Loucy (cell line): ENCODE measurements at regions not wholly inside any gene's neighbourhood (a gene's known extent, or its start where the extent isn't known, plus 50 kb on each side); places are given as distances from the start of the nearest gene placed in this dataset.

ENCODE experiments used
- H2AFZ ChIP-seq: fragments of 200-600 bp; sonication (generic); 2 replicates; pipeline ENCODE4 v1.6.0; 2016; ENCODE audit warnings: antibody characterized with exemption, mild to moderate bottlenecking, low read length, moderate library complexity
- H3F3A ChIP-seq: fragments of 200-600 bp; 2 replicates; pipeline ENCODE4 v1.6.0; 2016; ENCODE audit warnings: antibody characterized with exemption, low read depth, mild to moderate bottlenecking
- H3K27me3 ChIP-seq: fragments of 200-600 bp; sonication (generic); 2 replicates; pipeline ENCODE4 v1.6.1; 2014; ENCODE audit warnings: low read length, mild to moderate bottlenecking; ENCODE audit not compliant: insufficient read depth, poor library complexity, severe bottlenecking
- H3K36me3 ChIP-seq: fragments of 200-600 bp; sonication (generic); 2 replicates; pipeline ENCODE4 v1.6.1; 2016; ENCODE audit warnings: low read length; ENCODE audit not compliant: insufficient read depth
- H3K4me1 ChIP-seq: fragments of 200-600 bp; sonication (generic); 2 replicates; pipeline ENCODE4 v1.5.1; 2014; ENCODE audit warnings: low read length, mild to moderate bottlenecking; ENCODE audit not compliant: insufficient read depth, poor library complexity, severe bottlenecking
- H3K4me2 ChIP-seq: fragments of 200-600 bp; sonication (generic); 2 replicates; pipeline ENCODE4 v1.6.0; 2014; ENCODE audit warnings: antibody characterized with exemption, low read length, low read depth, mild to moderate bottlenecking; ENCODE audit not compliant: poor library complexity, severe bottlenecking
- H3K4me3 ChIP-seq: fragments of 200-600 bp; sonication (generic); 2 replicates; pipeline ENCODE4 v1.5.1; 2014; ENCODE audit warnings: low read length, mild to moderate bottlenecking, mixed read lengths; ENCODE audit not compliant: poor library complexity, severe bottlenecking
- H3K79me2 ChIP-seq: fragments of 200-600 bp; sonication (generic); 2 replicates; pipeline ENCODE4 v1.6.1; 2014; ENCODE audit warnings: low read length; ENCODE audit not compliant: insufficient read depth
- H3K9ac ChIP-seq: fragments of 200-600 bp; sonication (generic); 2 replicates; pipeline ENCODE4 v1.6.0; 2014; ENCODE audit warnings: mild to moderate bottlenecking, low read depth, low read length, moderate library complexity; ENCODE audit not compliant: poor library complexity, severe bottlenecking
- H3K9me2 ChIP-seq: fragments of 200-600 bp; sonication (generic); replicated peaks from 2 replicates; pipeline ENCODE4 v1.6.1; 2016; ENCODE audit warnings: low read depth, low read length, mixed read lengths
- H3K9me3 ChIP-seq: fragments of 200-600 bp; sonication (generic); 2 replicates; pipeline ENCODE4 v1.6.1; 2014; ENCODE audit warnings: mild to moderate bottlenecking, antibody characterized with exemption, low read length, low read depth; ENCODE audit not compliant: insufficient read depth
- H4K20me1 ChIP-seq: fragments of 200-600 bp; sonication (generic); 2 replicates; pipeline ENCODE4 v1.6.0; 2014; ENCODE audit warnings: antibody characterized with exemption, low read length, mild to moderate bottlenecking; ENCODE audit not compliant: insufficient read depth, poor library complexity, severe bottlenecking
- CTCF ChIP-seq: fragments of 200-600 bp; sonication (generic); conservative IDR thresholded peaks from 2 replicates; pipeline ENCODE4 v1.5.1; 2014; ENCODE audit warnings: mild to moderate bottlenecking, antibody characterized with exemption, low read length
- EZH2phosphoT487 ChIP-seq: fragments of 200-600 bp; IDR thresholded peaks from 2 replicates; pipeline ENCODE4 v1.6.1; 2018; ENCODE audit warnings: antibody characterized with exemption, mild to moderate bottlenecking, moderate library complexity, borderline replicate concordance

DNA sequence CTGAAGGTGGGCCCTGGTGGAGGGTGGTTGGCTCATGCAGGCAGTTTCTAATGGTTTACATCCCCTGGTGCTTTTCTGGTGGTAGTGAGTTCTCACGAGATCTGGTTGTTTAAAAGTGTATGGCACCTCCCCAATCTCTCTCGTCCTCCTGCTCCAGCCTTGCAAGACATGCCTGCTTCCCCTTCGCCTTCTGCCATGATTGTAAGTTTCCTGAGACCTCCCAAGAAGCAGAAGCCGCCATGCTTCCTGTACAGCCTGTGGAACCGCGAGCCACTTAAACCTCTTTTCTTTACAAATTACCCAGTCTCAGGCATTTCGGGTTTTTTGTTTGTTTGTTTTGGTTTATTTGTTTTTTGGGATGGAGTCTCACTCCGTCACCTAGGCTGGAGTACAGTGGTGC, 173.2 kb downstream of the MN1 start:
- Histone ChIP-seq H3K4me2 (no peak overlapping the region), H3K79me2 (no peaks in the 10 kb centered on the region), H2AFZ (no peak overlapping the region), H3K9me3 (no peaks in the 10 kb centered on the region), H3K9me2 (no peaks in the 10 kb centered on the region), H3K4me1 (no peaks in the 10 kb centered on the region), H3K36me3 (no peaks in the 10 kb centered on the region), H3K27me3 (no peaks in the 10 kb centered on the region), H3F3A (no peaks in the 10 kb centered on the region), H3K4me3 (no peak overlapping the region), H3K9ac (no peak overlapping the region), H4K20me1 (no peaks in the 10 kb centered on the region)
- TF ChIP-seq CTCF (no peak), EZH2phosphoT487 (no peak)

- H3K9ac ChIP-seq: no peak overlapping the region
- H3K36me3 ChIP-seq: no peaks in the 10 kb centered on the region
- H4K20me1 ChIP-seq: no peaks in the 10 kb centered on the region
- TF ChIP-seq EZH2phosphoT487 (no peak), CTCF (no peak)
- H3K9me3 ChIP-seq: no peaks in the 10 kb centered on the region
- H3K4me1 ChIP-seq: no peaks in the 10 kb centered on the region
- no peak overlapping the region for H3K4me3 ChIP-seq
- H3K27me3 ChIP-seq: no peaks in the 10 kb centered on the region
- no peaks in the 10 kb centered on the region for H3K79me2 ChIP-seq
- H2AFZ ChIP-seq: no peak overlapping the region
- H3K9me2 ChIP-seq: no peaks in the 10 kb centered on the region
- no peak overlapping the region for H3K4me2 ChIP-seq
- no peaks in the 10 kb centered on the region for H3F3A ChIP-seq
These were observed 172.5 kb downstream of the MN1 start for GRCh38 chr22:27628891-27629631.

- no peak overlapping the region for H3K4me3 ChIP-seq
- no peaks in the 10 kb centered on the region for H3F3A ChIP-seq
- H3K9ac ChIP-seq: no peak overlapping the region
- no peak overlapping the region for H3K4me2 ChIP-seq
- no peak overlapping the region for H2AFZ ChIP-seq
- no peak for TF ChIP-seq EZH2phosphoT487
- TF ChIP-seq CTCF: no peak
- no peaks in the 10 kb centered on the region for H4K20me1 ChIP-seq
- no peaks in the 10 kb centered on the region for H3K36me3 ChIP-seq
- no peaks in the 10 kb centered on the region for H3K27me3 ChIP-seq
- H3K9me2 ChIP-seq: no peaks in the 10 kb centered on the region
- no peaks in the 10 kb centered on the region for H3K4me1 ChIP-seq
- H3K79me2 ChIP-seq: no peaks in the 10 kb centered on the region
- no peaks in the 10 kb centered on the region for H3K9me3 ChIP-seq
These were observed 171.5 kb downstream of the MN1 start for GRCh38 chr22:27629908-27630673.
